Spleen (tissue), 11 donors: ENCODE measurements at regions not wholly inside any gene's neighbourhood (a gene's known extent, or its start where the extent isn't known, plus 50 kb on each side); places are given as distances from the start of the nearest gene placed in this dataset.

Source experiments
- DNase-seq: peaks from one replicate; pipeline ENCODE4 v3.0.0-alpha.2; 2020
- H3K27ac ChIP-seq, 8 donors: fragments of 200-600 bp; sonication (generic) in 7 of 8; 1 replicate in 4 of 8; 2 replicates in 4 of 8; pipeline versions ENCODE4 v1.5.0 to v1.8.0; 2016 to 2021; ENCODE audit warnings: inconsistent platforms in 4 of 8, mild to moderate bottlenecking in 4 of 8, moderate library complexity in 1 of 8
- H3K27me3 ChIP-seq, 7 donors: fragments of 200-600 bp; sonication (generic) in 6 of 7; replicated peaks in 1 of 7; 1 replicate in 4 of 7; 2 replicates in 3 of 7; pipeline versions ENCODE4 v1.5.0 to v1.8.0; 2016 to 2021; ENCODE audit warnings: inconsistent platforms in 3 of 7, mild to moderate bottlenecking in 1 of 7
- H3K36me3 ChIP-seq, 6 donors: fragments of 200-600 bp; sonication (generic) in 5 of 6; 1 replicate in 4 of 6; 2 replicates in 2 of 6; pipeline versions ENCODE4 v1.5.0 to v1.8.0; 2016 to 2021; ENCODE audit warnings: inconsistent platforms in 2 of 6
- H3K4me1 ChIP-seq, 6 donors: fragments of 200-600 bp; sonication (generic) in 5 of 6; 1 replicate in 3 of 6; 2 replicates in 3 of 6; pipeline versions ENCODE4 v1.5.0 to v1.8.0; 2016 to 2021; ENCODE audit warnings: inconsistent platforms in 3 of 6
- H3K4me3 ChIP-seq, 8 donors: fragments of 200-600 bp; sonication (generic) in 7 of 8; 1 replicate in 4 of 8; 2 replicates in 4 of 8; pipeline versions ENCODE4 v1.5.0 to v1.8.0; 2016 to 2021; ENCODE audit warnings: inconsistent platforms in 4 of 8, mild to moderate bottlenecking in 4 of 8, moderate library complexity in 2 of 8
- H3K9me3 ChIP-seq, 8 donors: fragments of 200-600 bp; sonication (generic) in 7 of 8; 1 replicate in 4 of 8; 2 replicates in 4 of 8; pipeline versions ENCODE4 v1.5.0 to v1.8.0; 2016 to 2021; ENCODE audit warnings: inconsistent platforms in 4 of 8
- POLR2A ChIP-seq, 3 donors: fragments of 450-650 bp; IDR thresholded peaks; one replicate each; pipeline ENCODE4 v1.5.1; 2017; ENCODE audit warnings: antibody characterized with exemption in 3 of 3, mild to moderate bottlenecking in 1 of 3
- POLR2AphosphoS5 ChIP-seq, 3 donors: sonication (generic); formaldehyde crosslinking; IDR thresholded peaks; one replicate each; pipeline ENCODE4 v1.5.1; 2017; ENCODE audit warnings: antibody characterized with exemption in 3 of 3
- WGBS, 5 donors: extraction: QIAGEN DNeasy Blood & Tissue Kit in 3 of 5; methylation state at CpG; one replicate each; pipeline versions ENCODE4 v1.1.5 to v1.1.7; 2013 to 2018; 5-methylcytosine and 5-hydroxymethylcytosine counted together
- intact Hi-C: fragments of 100-400 bp; cut with DNase I; formaldehyde crosslinking; loops from one replicate; pipeline ENCODE4 v1.15.0; 2023; ENCODE audit warnings: low total_unique reads
- TF ChIP-seq, protein P1 (sequence below), 11 experiments: fragments of 200-600 bp in 7 of 11; fragments of 450-650 bp in 4 of 11; sonication (generic) in 4 of 11; IDR thresholded peaks in 8 of 11; conservative IDR thresholded peaks in 3 of 11; 1 replicate in 7 of 11; 2 replicates in 4 of 11; pipeline versions ENCODE4 v1.4.0 to v1.8.0; 2016 to 2021; ENCODE audit warnings: antibody characterized with exemption in 11 of 11, inconsistent platforms in 4 of 11, mild to moderate bottlenecking in 1 of 11
- donor health status: healthy with polysubstance abuse.
- donor health status: DM: no; HTN: no; CAD: no; lungs with moderate emphysema.
- donor health status: DM: no; HTN: no; CAD: no.
- donor health status: Bipolar disorder and iron deficiency.
- donor health status: healthy.
- donor health status: DM: no; HTN: no; CAD: no.
- donor health status: DM: yes; HTN: yes; CAD: no.

DNA sequence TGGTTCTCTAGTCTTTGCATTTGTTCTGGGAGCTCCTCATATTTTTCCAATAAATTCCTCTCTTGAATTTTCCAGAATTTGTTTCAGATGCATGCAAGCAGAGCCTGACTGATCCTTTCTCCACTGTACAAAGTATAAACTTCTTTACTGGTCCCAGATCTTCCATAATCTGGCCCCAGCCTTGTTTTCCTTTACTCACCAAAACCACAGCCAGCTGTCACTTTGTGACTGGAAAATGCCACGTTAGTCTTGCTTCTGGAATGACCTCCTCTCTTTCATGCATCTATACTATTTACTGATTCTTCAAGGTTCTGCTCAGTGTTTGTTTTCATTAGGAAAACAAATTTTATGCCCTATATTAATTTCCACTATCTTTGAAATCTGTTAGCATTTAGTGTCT, 60.4 kb upstream of the SPPL2A start:
- Histone ChIP-seq H3K9me3 (no peaks in the 10 kb centered on the region), H3K27me3 (no peaks in the 10 kb centered on the region), H3K4me3 (no peak overlapping the region), H3K36me3 (no peaks in the 10 kb centered on the region), H3K27ac (no peak overlapping the region), H3K4me1 (no peaks in the 10 kb centered on the region)
- TF ChIP-seq POLR2A (IDR thresholded peaks at IDR 0.05), result no peak
- DNase-seq, result no peak
- 43 to 66% (median 48%) methylated on average over 1 of the region's 1 CpG for WGBS, 5 donors
- intact Hi-C loops, result no loop called here

DNA sequence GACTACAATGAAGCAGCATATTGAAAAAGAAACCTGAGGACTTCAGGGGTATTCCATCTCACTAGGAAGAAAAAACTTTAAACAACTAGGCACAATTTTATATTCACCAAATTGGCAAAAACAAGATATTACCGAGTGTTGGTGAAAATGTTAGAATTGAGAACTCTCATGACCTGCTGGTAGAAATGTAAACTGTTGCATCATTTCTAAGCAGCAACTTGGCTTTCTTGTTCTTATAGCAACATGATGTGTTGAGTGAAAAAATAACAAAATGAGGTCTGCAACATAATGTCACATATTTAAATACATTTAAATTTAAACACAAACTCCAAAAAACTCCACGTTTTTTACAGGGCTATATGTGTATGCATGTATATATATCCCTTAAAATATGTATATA, 59.0 kb upstream of the SPPL2A start:
- DNase-seq, result no peak
- 74 to 89% (median 78%) methylated on average over 2 of the region's 2 CpGs for WGBS, 5 donors
- H3K4me1 ChIP-seq, result no peaks in the 10 kb centered on the region
- no peaks in the 10 kb centered on the region for H3K27me3 ChIP-seq
- H3K27ac ChIP-seq, result no peak overlapping the region
- H3K4me3 ChIP-seq, result no peak overlapping the region
- H3K36me3 ChIP-seq, result no peaks in the 10 kb centered on the region
- TF ChIP-seq POLR2AphosphoS5 (IDR thresholded peaks at IDR 0.05) (no peak), POLR2A (IDR thresholded peaks at IDR 0.05) (no peak)
- TF ChIP-seq, protein P1, sequence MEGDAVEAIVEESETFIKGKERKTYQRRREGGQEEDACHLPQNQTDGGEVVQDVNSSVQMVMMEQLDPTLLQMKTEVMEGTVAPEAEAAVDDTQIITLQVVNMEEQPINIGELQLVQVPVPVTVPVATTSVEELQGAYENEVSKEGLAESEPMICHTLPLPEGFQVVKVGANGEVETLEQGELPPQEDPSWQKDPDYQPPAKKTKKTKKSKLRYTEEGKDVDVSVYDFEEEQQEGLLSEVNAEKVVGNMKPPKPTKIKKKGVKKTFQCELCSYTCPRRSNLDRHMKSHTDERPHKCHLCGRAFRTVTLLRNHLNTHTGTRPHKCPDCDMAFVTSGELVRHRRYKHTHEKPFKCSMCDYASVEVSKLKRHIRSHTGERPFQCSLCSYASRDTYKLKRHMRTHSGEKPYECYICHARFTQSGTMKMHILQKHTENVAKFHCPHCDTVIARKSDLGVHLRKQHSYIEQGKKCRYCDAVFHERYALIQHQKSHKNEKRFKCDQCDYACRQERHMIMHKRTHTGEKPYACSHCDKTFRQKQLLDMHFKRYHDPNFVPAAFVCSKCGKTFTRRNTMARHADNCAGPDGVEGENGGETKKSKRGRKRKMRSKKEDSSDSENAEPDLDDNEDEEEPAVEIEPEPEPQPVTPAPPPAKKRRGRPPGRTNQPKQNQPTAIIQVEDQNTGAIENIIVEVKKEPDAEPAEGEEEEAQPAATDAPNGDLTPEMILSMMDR (IDR thresholded peaks at IDR 0.05 in 8 of 11, conservative IDR thresholded peaks at IDR 0.05 in 3 of 11), result no peak
- intact Hi-C loops, result no loop called here
- no peaks in the 10 kb centered on the region for H3K9me3 ChIP-seq

DNA sequence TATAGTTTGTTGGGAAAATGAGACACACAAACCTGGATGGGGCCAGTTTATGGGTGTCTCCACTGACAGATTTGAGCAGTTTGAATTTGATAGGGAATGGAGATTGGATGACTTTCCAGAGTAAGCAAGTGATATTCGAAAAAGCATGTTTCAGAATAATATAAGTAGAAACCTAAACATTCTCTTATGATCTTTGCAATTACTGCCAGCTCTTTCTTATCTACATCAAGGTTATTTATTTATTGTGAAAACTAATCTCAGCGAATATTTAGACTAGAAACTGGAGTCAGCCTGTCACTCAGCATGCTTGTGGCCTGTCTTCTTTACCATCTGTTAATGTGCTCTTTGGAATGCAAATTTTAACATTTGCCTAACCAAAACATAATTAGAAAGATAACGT, 57.8 kb upstream of the SPPL2A start:
- no peaks in the 10 kb centered on the region for H3K9me3 ChIP-seq
- H3K4me3 ChIP-seq, result no peak overlapping the region
- no peak for DNase-seq
- intact Hi-C loops, result no loop called here
- no peaks in the 10 kb centered on the region for H3K36me3 ChIP-seq
- H3K27ac ChIP-seq, result no peak overlapping the region
- TF ChIP-seq, protein P1 (IDR thresholded peaks at IDR 0.05 in 8 of 11, conservative IDR thresholded peaks at IDR 0.05 in 3 of 11), result no peak
- TF ChIP-seq POLR2A (IDR thresholded peaks at IDR 0.05) (no peak), POLR2AphosphoS5 (IDR thresholded peaks at IDR 0.05) (no peak)
- H3K4me1 ChIP-seq, result no peaks in the 10 kb centered on the region
- WGBS, 5 donors, result 66 to 77% (median 67%) methylated on average over 3 of the region's 3 CpGs
- H3K27me3 ChIP-seq, result no peaks in the 10 kb centered on the region

DNA sequence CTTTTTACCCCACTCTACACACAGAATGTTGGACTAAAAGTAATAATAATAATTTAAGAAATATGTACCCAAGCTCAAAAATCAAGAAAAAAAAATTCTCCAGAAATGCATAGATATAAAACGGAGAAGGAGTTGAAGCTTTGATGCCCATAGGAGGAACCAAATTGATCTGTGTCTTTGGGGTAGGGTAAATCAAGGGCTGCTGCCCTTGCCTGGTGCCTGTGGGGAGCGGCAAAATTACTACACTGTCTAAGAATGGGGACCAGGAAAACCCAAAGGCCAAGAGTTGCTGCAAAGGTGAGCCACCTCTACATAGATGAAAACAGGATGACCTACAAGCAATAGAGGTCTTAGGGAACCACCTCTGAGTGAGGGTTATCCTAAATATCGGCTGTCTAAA, 56.0 kb upstream of the SPPL2A start:
- DNase-seq, result no peak
- WGBS, 5 donors, result 74 to 92% (median 77%) methylated on average over 3 of the region's 3 CpGs
- Histone ChIP-seq H3K4me3 (no peak overlapping the region), H3K4me1 (no peaks in the 10 kb centered on the region), H3K27me3 (no peaks in the 10 kb centered on the region), H3K9me3 (no peaks in the 10 kb centered on the region), H3K27ac (no peak overlapping the region), H3K36me3 (no peaks in the 10 kb centered on the region)
- intact Hi-C loops, result no loop called here
- TF ChIP-seq POLR2A (IDR thresholded peaks at IDR 0.05), result no peak
- TF ChIP-seq, protein P1 (IDR thresholded peaks at IDR 0.05 in 8 of 11, conservative IDR thresholded peaks at IDR 0.05 in 3 of 11), result no peak
- TF ChIP-seq POLR2AphosphoS5 (IDR thresholded peaks at IDR 0.05), result no peak

DNA sequence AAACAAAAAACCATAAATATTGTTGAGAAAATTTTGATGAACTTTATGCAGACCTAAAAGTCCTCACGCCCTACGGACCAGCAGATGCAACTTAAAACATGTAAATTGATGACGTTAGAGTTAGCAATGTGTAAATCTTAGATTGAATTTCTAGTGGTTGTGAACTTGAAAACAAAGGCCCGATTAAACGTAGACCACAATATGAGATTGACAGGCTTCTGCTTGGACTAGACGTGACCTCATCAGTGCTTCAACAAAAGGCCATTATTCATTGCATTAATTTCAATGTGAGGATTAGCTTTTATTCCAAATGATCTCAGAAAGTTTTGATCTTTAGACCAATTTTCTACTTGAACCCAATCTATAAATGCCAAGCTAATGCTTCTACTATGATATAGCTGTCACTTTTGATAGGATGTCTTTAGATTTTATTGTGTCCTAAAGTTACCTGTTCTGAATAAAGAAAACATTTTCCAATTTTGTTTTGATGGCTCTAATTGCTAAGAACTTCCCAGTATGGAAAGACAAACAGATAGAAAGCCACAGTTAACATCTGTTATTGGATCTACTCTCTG, 55.4 kb upstream of the SPPL2A start:
- no peak for DNase-seq
- Histone ChIP-seq H3K27ac (no peak overlapping the region), H3K9me3 (no peaks in the 10 kb centered on the region), H3K4me1 (no peaks in the 10 kb centered on the region), H3K27me3 (no peaks in the 10 kb centered on the region), H3K4me3 (no peak overlapping the region), H3K36me3 (no peaks in the 10 kb centered on the region)
- WGBS, 5 donors, result 84 to 97% (median 95%) methylated on average over 6 of the region's 6 CpGs
- TF ChIP-seq POLR2AphosphoS5 (IDR thresholded peaks at IDR 0.05) (no peak), POLR2A (IDR thresholded peaks at IDR 0.05) (no peak)
- TF ChIP-seq, protein P1 (IDR thresholded peaks at IDR 0.05 in 8 of 11, conservative IDR thresholded peaks at IDR 0.05 in 3 of 11), result no peak
- intact Hi-C loops, result no loop called here
